Activated gamma-delta T cell (primary cell): ENCODE measurements at regions not wholly inside any gene's neighbourhood (a gene's known extent, or its start where the extent isn't known, plus 50 kb on each side); places are given as distances from the start of the nearest gene placed in this dataset.
"Not testable (repeated sequence)": the region's sequence is repeated elsewhere in the genome, so short reads cannot be mapped to it uniquely, and the experiment has no call there.

Source experiments
- DNase-seq: peaks from one replicate; lab custom pipeline; 2025; lab: John Stamatoyannopoulos, UW

- DNase-seq, result no peak
Observed at GRCh38 chr2:14424478-14425390, 207.8 kb upstream of the LRATD1 start.

GRCh38 chr2:14425869-14426268 is 206.6 kb upstream of the LRATD1 start:
- DNase-seq, result no peak

- no peak for DNase-seq
Observed at GRCh38 chr2:14428056-14428455, 204.5 kb upstream of the LRATD1 start.

- DNase-seq, result no peak
Observed at GRCh38 chr2:14433946-14434495, 198.5 kb upstream of the LRATD1 start.

GRCh38 chr2:14445670-14446069 is 186.8 kb upstream of the LRATD1 start:
- DNase-seq, result no peak

GRCh38 chr2:14448340-14448739 is 184.2 kb upstream of the LRATD1 start:
- DNase-seq, result no peak

GRCh38 chr2:14451312-14451711 is 181.2 kb upstream of the LRATD1 start:
- DNase-seq, result no peak

GRCh38 chr2:14454202-14454601 is 178.3 kb upstream of the LRATD1 start:
- no peak for DNase-seq

- no peak for DNase-seq
Observed at GRCh38 chr2:14459786-14460325, 172.7 kb upstream of the LRATD1 start.

GRCh38 chr2:14475994-14476393 is 156.5 kb upstream of the LRATD1 start:
- DNase-seq, result no peak

GRCh38 chr2:14479486-14479885 is 153.0 kb upstream of the LRATD1 start:
- no peak for DNase-seq

GRCh38 chr2:14480120-14480519 is 152.4 kb upstream of the LRATD1 start:
- DNase-seq, result no peak

- no peak for DNase-seq
Observed at GRCh38 chr2:14480906-14481305, 151.6 kb upstream of the LRATD1 start.

- no peak for DNase-seq
Observed at GRCh38 chr2:14492920-14493503, 139.5 kb upstream of the LRATD1 start.

- no peak for DNase-seq
Observed at GRCh38 chr2:14494759-14495158, 137.8 kb upstream of the LRATD1 start.

- no peak for DNase-seq
Observed at GRCh38 chr2:14501061-14501460, 131.5 kb upstream of the LRATD1 start.

GRCh38 chr2:14506955-14507354 is 125.6 kb upstream of the LRATD1 start:
- not testable (repeated sequence) for DNase-seq

GRCh38 chr2:14511541-14511940 is 121.0 kb upstream of the LRATD1 start:
- DNase-seq, result no peak

GRCh38 chr2:14513903-14514302 is 118.6 kb upstream of the LRATD1 start:
- DNase-seq, result no peak

GRCh38 chr2:14516844-14517243 is 115.7 kb upstream of the LRATD1 start:
- no peak for DNase-seq

GRCh38 chr2:14517731-14518130 is 114.8 kb upstream of the LRATD1 start:
- no peak for DNase-seq

- DNase-seq, result no peak
Observed at GRCh38 chr2:14520385-14520945, 112.1 kb upstream of the LRATD1 start.
